Tibial artery (tissue), 4 donors: ENCODE measurements at regions not wholly inside any gene's neighbourhood (a gene's known extent, or its start where the extent isn't known, plus 50 kb on each side); places are given as distances from the start of the nearest gene placed in this dataset.

Experiments used
- DNase-seq, 2 donors: peaks; one replicate each; pipeline ENCODE4 v3.0.0-alpha.2; 2019
- H3K27ac ChIP-seq, 2 donors: fragments of 200-600 bp; sonication (generic) in 1 of 2; 1 replicate in 1 of 2; 2 replicates in 1 of 2; pipeline ENCODE4 v1.5.1; 2018 to 2019; ENCODE audit warnings: mild to moderate bottlenecking in 1 of 2
- H3K27me3 ChIP-seq, 2 donors: fragments of 200-600 bp; sonication (generic) in 1 of 2; one replicate each; pipeline versions ENCODE4 v1.5.1 to v1.6.0; 2016 to 2019
- H3K36me3 ChIP-seq, 3 donors: fragments of 200-600 bp; sonication (generic) in 2 of 3; one replicate each; pipeline ENCODE4 v1.5.1; 2016 to 2019; ENCODE audit warnings: mild to moderate bottlenecking in 2 of 3
- H3K4me1 ChIP-seq, 4 donors: fragments of 200-600 bp; sonication (generic) in 2 of 4; 1 replicate in 3 of 4; 2 replicates in 1 of 4; pipeline ENCODE4 v1.5.1; 2016 to 2019
- H3K4me3 ChIP-seq, 2 donors: fragments of 200-600 bp; sonication (generic) in 1 of 2; 1 replicate in 1 of 2; 2 replicates in 1 of 2; pipeline ENCODE4 v1.5.1; 2018 to 2019; ENCODE audit warnings: mild to moderate bottlenecking in 2 of 2
- H3K9me3 ChIP-seq, 3 donors: fragments of 200-600 bp; sonication (generic) in 1 of 3; one replicate each; pipeline ENCODE4 v1.5.1; 2016 to 2019
- intact Hi-C: fragments of 100-400 bp; cut with DNase I; formaldehyde crosslinking; loops from one replicate; pipeline ENCODE4 v1.15.0; 2023; ENCODE audit warnings: low total_unique reads
- TF ChIP-seq, protein P1 (sequence below), 2 experiments: fragments of 200-600 bp in 1 of 2; fragments of 450-650 bp in 1 of 2; IDR thresholded peaks; one replicate each; pipeline ENCODE4 v1.5.1; 2017 to 2019; ENCODE audit warnings: antibody characterized with exemption in 2 of 2, mild to moderate bottlenecking in 1 of 2, moderate library complexity in 1 of 2

GRCh38 chr6:40735121-40735520, 148.0 kb upstream of the LRFN2 start:
- peaks cover 0 to 7% of the 10 kb centered on the region in 2 donors for H3K27me3 ChIP-seq
- DNase-seq, result no peak
- H3K27ac ChIP-seq, result no peak overlapping the region
- intact Hi-C loops, result no loop called here
- TF ChIP-seq, protein P1, sequence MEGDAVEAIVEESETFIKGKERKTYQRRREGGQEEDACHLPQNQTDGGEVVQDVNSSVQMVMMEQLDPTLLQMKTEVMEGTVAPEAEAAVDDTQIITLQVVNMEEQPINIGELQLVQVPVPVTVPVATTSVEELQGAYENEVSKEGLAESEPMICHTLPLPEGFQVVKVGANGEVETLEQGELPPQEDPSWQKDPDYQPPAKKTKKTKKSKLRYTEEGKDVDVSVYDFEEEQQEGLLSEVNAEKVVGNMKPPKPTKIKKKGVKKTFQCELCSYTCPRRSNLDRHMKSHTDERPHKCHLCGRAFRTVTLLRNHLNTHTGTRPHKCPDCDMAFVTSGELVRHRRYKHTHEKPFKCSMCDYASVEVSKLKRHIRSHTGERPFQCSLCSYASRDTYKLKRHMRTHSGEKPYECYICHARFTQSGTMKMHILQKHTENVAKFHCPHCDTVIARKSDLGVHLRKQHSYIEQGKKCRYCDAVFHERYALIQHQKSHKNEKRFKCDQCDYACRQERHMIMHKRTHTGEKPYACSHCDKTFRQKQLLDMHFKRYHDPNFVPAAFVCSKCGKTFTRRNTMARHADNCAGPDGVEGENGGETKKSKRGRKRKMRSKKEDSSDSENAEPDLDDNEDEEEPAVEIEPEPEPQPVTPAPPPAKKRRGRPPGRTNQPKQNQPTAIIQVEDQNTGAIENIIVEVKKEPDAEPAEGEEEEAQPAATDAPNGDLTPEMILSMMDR (IDR thresholded peaks at IDR 0.05), result no peak
- H3K9me3 ChIP-seq, result no peaks in the 10 kb centered on the region
- no peaks in the 10 kb centered on the region for H3K36me3 ChIP-seq
- H3K4me1 ChIP-seq, result peaks cover 0 to 19% (median 7%) of the 10 kb centered on the region in 4 donors
- no peak overlapping the region for H3K4me3 ChIP-seq

DNA sequence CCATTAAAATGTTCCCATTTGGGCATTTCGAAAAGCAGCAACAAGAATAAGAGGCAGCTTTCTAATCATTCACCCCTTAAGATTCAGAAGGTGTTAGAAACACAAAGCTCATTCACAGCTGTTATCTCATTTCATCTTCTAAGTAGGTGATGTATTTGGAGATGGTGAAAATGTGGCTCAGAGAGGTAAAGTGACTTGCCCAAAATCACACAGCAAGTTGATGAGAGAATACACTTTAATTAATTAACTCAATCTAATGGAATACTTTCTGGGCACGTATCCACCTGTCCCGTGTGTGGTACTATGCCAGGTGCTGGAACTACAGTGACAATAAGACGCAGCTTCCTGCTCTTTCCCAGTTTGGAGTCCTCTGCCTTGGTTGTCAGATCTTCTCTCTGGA, 147.4 kb upstream of the LRFN2 start:
- peaks cover 0 to 19% (median 7%) of the 10 kb centered on the region in 4 donors for H3K4me1 ChIP-seq
- intact Hi-C loops, result no loop called here
- TF ChIP-seq, protein P1 (IDR thresholded peaks at IDR 0.05), result no peak
- H3K4me3 ChIP-seq, result no peak overlapping the region
- H3K9me3 ChIP-seq, result no peaks in the 10 kb centered on the region
- no peaks in the 10 kb centered on the region for H3K36me3 ChIP-seq
- H3K27ac ChIP-seq, result no peak overlapping the region
- DNase-seq, result no peak
- peaks cover 0 to 7% of the 10 kb centered on the region in 2 donors for H3K27me3 ChIP-seq

DNA sequence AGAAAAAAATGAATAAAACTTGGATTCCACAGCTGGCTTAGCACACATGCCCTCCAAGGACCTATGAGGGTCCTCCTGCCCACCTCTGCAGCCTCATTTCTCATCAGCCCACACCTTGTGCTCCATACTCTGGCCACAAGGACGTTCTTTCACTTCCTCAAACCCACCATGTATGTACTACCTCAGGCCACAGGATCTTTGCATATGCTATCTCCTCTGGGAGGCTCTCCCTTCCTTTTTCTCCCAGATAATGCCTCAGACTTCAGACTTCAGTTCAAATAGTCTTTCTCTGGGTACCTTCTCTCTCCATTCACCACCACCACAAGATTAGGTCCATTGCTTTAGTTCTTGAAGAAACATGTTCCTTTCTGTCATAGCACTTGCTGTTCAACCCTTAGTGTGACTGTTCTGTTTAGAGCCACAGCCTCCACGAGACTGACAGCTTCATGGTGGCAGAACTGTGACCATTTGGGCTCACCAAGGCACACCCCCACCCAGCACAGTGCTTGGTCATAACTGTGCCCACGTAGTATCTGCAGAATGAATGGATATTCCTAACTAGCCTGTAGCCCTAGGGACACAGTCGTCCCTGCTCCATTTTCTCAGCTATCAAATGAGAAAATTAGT, 146.7 kb upstream of the LRFN2 start:
- TF ChIP-seq, protein P1 (IDR thresholded peaks at IDR 0.05), result no peak
- Histone ChIP-seq H3K4me3 (no peak overlapping the region), H3K27ac (no peak overlapping the region), H3K4me1 (peaks cover 0 to 19% (median 7%) of the 10 kb centered on the region in 4 donors), H3K9me3 (no peaks in the 10 kb centered on the region), H3K36me3 (no peaks in the 10 kb centered on the region), H3K27me3 (peaks cover 0 to 2% of the 10 kb centered on the region in 2 donors)
- intact Hi-C loops, result no loop called here
- no peak for DNase-seq

DNA sequence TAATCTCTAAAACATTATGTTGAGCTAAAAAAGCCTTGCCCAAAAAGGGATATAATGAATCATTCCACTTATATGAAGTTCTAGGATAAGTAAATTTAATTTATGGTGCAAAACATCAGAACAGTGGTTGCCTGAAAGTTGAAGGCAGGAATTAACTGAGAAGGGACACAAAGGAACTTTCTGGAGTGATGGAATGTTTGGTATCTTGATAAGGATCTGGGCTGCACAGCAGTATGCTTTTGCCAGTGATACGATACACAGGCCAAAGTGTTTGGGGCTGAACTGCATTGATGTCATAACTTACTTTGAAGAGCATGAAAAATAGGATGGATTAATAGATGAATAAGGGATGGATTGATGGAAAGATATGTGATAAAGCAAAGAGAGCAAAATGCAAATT, 146.1 kb upstream of the LRFN2 start:
- TF ChIP-seq, protein P1 (IDR thresholded peaks at IDR 0.05), result no peak
- H3K4me1 ChIP-seq, result peaks cover 0 to 19% (median 7%) of the 10 kb centered on the region in 4 donors
- no peak for DNase-seq
- no peaks in the 10 kb centered on the region for H3K9me3 ChIP-seq
- H3K4me3 ChIP-seq, result no peak overlapping the region
- no peak overlapping the region for H3K27ac ChIP-seq
- H3K27me3 ChIP-seq, result no peaks in the 10 kb centered on the region
- H3K36me3 ChIP-seq, result no peaks in the 10 kb centered on the region
- intact Hi-C loops, result no loop called here

GRCh38 chr6:40732878-40733277, 145.7 kb upstream of the LRFN2 start:
- Histone ChIP-seq H3K27ac (no peak overlapping the region), H3K9me3 (no peaks in the 10 kb centered on the region), H3K36me3 (no peaks in the 10 kb centered on the region), H3K4me3 (no peak overlapping the region), H3K27me3 (no peaks in the 10 kb centered on the region), H3K4me1 (peaks cover 0 to 19% (median 7%) of the 10 kb centered on the region in 4 donors)
- intact Hi-C loops, result no loop called here
- DNase-seq, result no peak
- TF ChIP-seq, protein P1 (IDR thresholded peaks at IDR 0.05), result no peak
